Tibial nerve (tissue), 4 donors: ENCODE measurements at regions not wholly inside any gene's neighbourhood (a gene's known extent, or its start where the extent isn't known, plus 50 kb on each side); places are given as distances from the start of the nearest gene placed in this dataset.
"Not testable (repeated sequence)": the region's sequence is repeated elsewhere in the genome, so short reads cannot be mapped to it uniquely, and the experiment has no call there.

ENCODE experiments used
- DNase-seq, 2 donors: peaks; one replicate each; pipeline ENCODE4 v3.0.0-alpha.2; 2019; ENCODE audit warnings: low spot score in 2 of 2
- H3K27ac ChIP-seq, 4 donors: fragments of 200-600 bp; sonication (generic) in 3 of 4; one replicate each; pipeline ENCODE4 v1.5.1; 2017 to 2019; ENCODE audit warnings: mild to moderate bottlenecking in 1 of 4
- H3K27me3 ChIP-seq, 2 donors: fragments of 200-600 bp; sonication (generic) in 1 of 2; one replicate each; pipeline versions ENCODE4 v1.5.1 to v1.6.0; 2017 to 2019
- H3K36me3 ChIP-seq, 3 donors: fragments of 200-600 bp; sonication (generic); one replicate each; pipeline ENCODE4 v1.5.1; 2018 to 2019
- H3K4me1 ChIP-seq, 4 donors: fragments of 200-600 bp; sonication (generic) in 3 of 4; one replicate each; pipeline ENCODE4 v1.5.1; 2017 to 2019
- H3K4me3 ChIP-seq, 4 donors: fragments of 200-600 bp; sonication (generic) in 3 of 4; one replicate each; pipeline ENCODE4 v1.5.1; 2017 to 2019; ENCODE audit warnings: mild to moderate bottlenecking in 1 of 4, moderate library complexity in 1 of 4
- H3K9me3 ChIP-seq, 4 donors: fragments of 200-600 bp; sonication (generic) in 3 of 4; one replicate each; pipeline ENCODE4 v1.5.1; 2017 to 2019
- EP300 ChIP-seq, 2 donors: sonication (generic); formaldehyde crosslinking; IDR thresholded peaks; one replicate each; pipeline ENCODE4 v1.6.1; 2017; ENCODE audit warnings: antibody characterized with exemption in 2 of 2, mild to moderate bottlenecking in 1 of 2
- POLR2A ChIP-seq, 2 donors: fragments of 450-650 bp; IDR thresholded peaks; one replicate each; pipeline ENCODE4 v1.6.1; 2017; ENCODE audit warnings: antibody characterized with exemption in 2 of 2, mild to moderate bottlenecking in 2 of 2, moderate library complexity in 2 of 2
- WGBS, 2 donors: methylation state at CpG; one replicate each; pipeline ENCODE4 v1.1.5; 2018; 5-methylcytosine and 5-hydroxymethylcytosine counted together
- TF ChIP-seq, protein P1 (sequence below), 5 experiments: fragments of 200-600 bp in 3 of 5; fragments of 450-650 bp in 2 of 5; sonication (generic) in 3 of 5; IDR thresholded peaks; one replicate each; pipeline ENCODE4 v1.5.1; 2016 to 2019; ENCODE audit warnings: antibody characterized with exemption in 5 of 5, mild to moderate bottlenecking in 3 of 5, moderate library complexity in 2 of 5

DNA sequence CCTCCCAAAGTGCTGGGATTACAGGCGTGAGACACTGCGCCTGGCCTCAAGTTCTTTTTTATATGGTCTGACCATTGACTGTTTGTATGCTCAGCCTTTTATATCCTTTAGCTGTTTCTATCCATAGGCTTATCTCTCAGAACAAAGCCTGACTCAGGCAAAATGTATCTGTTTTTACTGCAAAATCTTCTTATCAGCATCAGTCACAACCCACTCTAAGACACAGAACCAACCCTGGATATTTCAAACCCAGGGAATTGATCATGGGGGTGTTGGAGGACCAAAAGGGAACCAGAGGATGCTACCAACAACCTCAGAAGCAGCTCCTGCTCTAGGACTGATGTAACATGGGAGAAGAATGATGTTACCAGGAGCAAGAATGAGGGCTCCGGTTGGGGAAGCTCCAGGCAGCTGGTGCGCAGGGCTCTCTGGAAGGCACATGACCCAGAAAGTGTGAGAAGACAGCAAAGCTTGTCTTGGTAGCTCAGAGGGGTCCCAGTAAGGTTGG lies 75.3 kb upstream of the NCK2 start:
- TF ChIP-seq EP300 (IDR thresholded peaks at IDR 0.05) = no peak
- TF ChIP-seq, protein P1, sequence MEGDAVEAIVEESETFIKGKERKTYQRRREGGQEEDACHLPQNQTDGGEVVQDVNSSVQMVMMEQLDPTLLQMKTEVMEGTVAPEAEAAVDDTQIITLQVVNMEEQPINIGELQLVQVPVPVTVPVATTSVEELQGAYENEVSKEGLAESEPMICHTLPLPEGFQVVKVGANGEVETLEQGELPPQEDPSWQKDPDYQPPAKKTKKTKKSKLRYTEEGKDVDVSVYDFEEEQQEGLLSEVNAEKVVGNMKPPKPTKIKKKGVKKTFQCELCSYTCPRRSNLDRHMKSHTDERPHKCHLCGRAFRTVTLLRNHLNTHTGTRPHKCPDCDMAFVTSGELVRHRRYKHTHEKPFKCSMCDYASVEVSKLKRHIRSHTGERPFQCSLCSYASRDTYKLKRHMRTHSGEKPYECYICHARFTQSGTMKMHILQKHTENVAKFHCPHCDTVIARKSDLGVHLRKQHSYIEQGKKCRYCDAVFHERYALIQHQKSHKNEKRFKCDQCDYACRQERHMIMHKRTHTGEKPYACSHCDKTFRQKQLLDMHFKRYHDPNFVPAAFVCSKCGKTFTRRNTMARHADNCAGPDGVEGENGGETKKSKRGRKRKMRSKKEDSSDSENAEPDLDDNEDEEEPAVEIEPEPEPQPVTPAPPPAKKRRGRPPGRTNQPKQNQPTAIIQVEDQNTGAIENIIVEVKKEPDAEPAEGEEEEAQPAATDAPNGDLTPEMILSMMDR (IDR thresholded peaks at IDR 0.05) = no peak
- no peak for TF ChIP-seq POLR2A (IDR thresholded peaks at IDR 0.05)
- no peaks in the 10 kb centered on the region for H3K4me1 ChIP-seq
- H3K9me3 ChIP-seq = peaks cover 0 to 38% (median 5%) of the 10 kb centered on the region in 4 donors
- no peaks in the 10 kb centered on the region for H3K36me3 ChIP-seq
- no peak overlapping the region for H3K27ac ChIP-seq
- H3K27me3 ChIP-seq = no peaks in the 10 kb centered on the region
- H3K4me3 ChIP-seq = no peak overlapping the region
- WGBS, 2 donors = 88 to 93% methylated on average over 4 of the region's 4 CpGs
- DNase-seq = no peak

DNA sequence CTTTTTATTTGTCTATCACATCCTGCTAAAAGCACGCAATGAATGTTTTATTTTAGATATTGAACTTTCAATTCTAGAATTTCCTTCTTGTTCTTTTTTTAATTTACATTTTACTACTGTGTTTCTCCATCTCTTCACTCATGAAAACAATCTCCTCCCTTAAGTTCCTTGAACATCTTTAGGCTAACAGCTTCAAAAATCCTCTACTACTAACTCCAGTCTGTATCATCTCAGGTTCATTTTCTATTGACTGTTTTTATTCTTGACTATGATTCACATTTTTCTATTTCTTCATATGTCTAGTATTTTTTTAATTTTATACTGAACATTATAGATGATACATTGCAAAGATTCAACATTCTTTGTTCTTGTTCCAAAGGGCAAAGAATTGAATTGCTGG lies 79.2 kb upstream of the NCK2 start:
- no peaks in the 10 kb centered on the region for H3K36me3 ChIP-seq
- H3K4me3 ChIP-seq = no peak overlapping the region
- WGBS, 2 donors = 92 to 100% methylated on average over 1 of the region's 1 CpG
- DNase-seq = no peak
- TF ChIP-seq, protein P1 (IDR thresholded peaks at IDR 0.05) = no peak
- TF ChIP-seq POLR2A (IDR thresholded peaks at IDR 0.05) (no peak), EP300 (IDR thresholded peaks at IDR 0.05) (no peak)
- no peak overlapping the region for H3K27ac ChIP-seq
- no peaks in the 10 kb centered on the region for H3K27me3 ChIP-seq
- no peaks in the 10 kb centered on the region for H3K4me1 ChIP-seq
- peaks cover 0 to 42% (median 5%) of the 10 kb centered on the region in 4 donors for H3K9me3 ChIP-seq

DNA sequence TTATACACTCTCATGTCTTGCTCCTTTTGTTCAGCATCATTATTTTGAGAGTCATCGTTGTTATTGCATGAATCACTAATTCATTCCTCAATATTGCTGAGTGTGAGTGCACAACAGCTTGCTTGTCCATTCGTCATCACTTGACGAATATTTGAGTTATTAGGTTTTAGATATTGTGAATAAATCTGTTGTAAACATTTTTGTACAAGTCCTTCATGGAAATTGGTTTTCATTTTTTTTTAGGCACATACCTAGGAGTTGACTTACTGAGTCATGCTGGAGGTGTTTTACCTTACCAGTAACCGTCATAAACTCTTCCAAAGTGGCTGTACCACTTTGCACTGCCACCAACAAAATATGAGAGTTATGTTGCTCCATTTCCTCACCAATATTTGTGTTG lies 84.2 kb upstream of the NCK2 start:
- Histone ChIP-seq H3K4me1 (no peaks in the 10 kb centered on the region), H3K27ac (no peak overlapping the region), H3K4me3 (no peak overlapping the region), H3K36me3 (no peaks in the 10 kb centered on the region), H3K27me3 (no peaks in the 10 kb centered on the region), H3K9me3 (peaks cover 0 to 14% (median 4%) of the 10 kb centered on the region in 4 donors)
- DNase-seq = no peak
- 72 to 76% methylated on average over 4 of the region's 4 CpGs for WGBS, 2 donors
- TF ChIP-seq, protein P1 (IDR thresholded peaks at IDR 0.05) = no peak
- no peak for TF ChIP-seq POLR2A (IDR thresholded peaks at IDR 0.05)
- TF ChIP-seq EP300 (IDR thresholded peaks at IDR 0.05) = no peak

DNA sequence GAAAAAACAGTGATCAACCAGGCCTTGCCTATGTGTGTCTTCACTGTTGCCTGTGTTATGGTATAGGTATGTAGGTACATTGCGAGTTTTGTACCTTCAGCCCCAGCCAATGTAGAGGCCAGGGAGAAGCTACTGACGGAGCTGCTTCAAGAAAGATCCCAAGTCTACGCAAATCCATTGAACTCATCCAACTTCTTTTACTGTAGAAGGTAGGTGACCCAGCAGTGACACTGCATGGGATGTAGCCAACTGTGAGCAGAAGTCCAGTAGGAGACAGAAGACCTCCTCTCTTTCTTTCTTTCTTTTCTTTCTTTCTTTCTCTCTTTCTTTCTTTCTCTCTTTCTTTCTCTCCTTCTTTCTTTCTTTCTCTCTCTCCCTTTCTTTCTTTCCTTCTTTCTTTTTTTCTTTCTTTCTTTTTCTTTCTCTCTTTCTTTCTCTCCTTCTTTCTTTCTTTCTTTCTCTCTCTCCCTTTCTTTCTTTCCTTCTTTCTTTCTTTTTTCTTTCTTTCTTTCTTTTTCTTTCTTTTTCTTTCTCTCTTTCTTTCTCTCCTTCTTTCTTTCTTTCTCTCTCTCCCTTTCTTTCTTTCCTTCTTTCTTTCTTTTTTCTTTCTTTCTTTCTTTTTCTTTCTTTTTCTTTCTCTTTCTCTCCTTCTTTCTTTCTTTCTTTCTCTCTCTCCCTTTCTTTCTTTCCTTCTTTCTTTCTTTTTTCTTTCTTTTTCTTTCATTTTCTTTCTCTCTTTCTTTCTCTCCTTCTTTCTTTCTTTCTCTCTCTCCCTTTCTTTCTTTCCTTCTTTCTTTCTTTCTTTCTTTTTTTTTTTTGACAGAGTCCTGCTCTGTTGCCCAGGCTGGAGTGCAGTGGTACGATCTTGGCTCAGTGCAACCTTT lies 88.7 kb upstream of the NCK2 start:
- H3K4me3 ChIP-seq, H3K27ac ChIP-seq, DNase-seq, H3K9me3 ChIP-seq, H3K27me3 ChIP-seq, H3K36me3 ChIP-seq, H3K4me1 ChIP-seq: not testable (repeated sequence)
- WGBS, 2 donors = 95 to 97% methylated on average over 4 of the region's 4 CpGs

DNA sequence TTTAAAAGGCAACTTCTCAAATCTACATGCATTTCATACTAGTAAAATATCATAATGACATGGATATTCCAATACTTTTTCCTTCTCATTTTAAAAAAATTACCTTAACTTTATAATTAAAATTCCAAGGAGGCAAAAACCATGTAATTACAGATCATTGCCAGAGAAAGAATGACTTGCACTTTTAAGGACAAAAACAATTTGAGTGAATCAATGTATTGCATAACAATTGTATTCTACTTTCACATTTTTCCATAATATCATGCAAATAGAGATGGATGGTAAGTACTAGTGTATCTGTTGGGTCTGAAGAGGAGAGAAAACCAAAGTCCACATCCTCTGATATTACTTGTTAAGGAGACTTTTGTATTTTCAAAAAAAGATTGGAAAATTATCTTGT lies 89.5 kb upstream of the NCK2 start:
- Histone ChIP-seq H3K27me3 (no peaks in the 10 kb centered on the region), H3K27ac (no peak overlapping the region), H3K36me3 (no peaks in the 10 kb centered on the region), H3K4me1 (no peaks in the 10 kb centered on the region), H3K9me3 (no peaks in the 10 kb centered on the region), H3K4me3 (no peak overlapping the region)
- no peak for TF ChIP-seq EP300 (IDR thresholded peaks at IDR 0.05)
- TF ChIP-seq, protein P1 (IDR thresholded peaks at IDR 0.05) = no peak
- no peak for TF ChIP-seq POLR2A (IDR thresholded peaks at IDR 0.05)
- DNase-seq = no peak
